Lower leg skin (tissue), 3 donors: ENCODE measurements at regions not wholly inside any gene's neighbourhood (a gene's known extent, or its start where the extent isn't known, plus 50 kb on each side); places are given as distances from the start of the nearest gene placed in this dataset.

ENCODE experiments used
- POLR2A ChIP-seq, 2 donors: fragments of 450-650 bp; IDR thresholded peaks; one replicate each; pipeline ENCODE4 v1.6.1; 2016 to 2017; ENCODE audit warnings: antibody characterized with exemption in 2 of 2, mild to moderate bottlenecking in 1 of 2, moderate library complexity in 1 of 2
- TF ChIP-seq, protein P1 (sequence below), 3 donors: fragments of 450-650 bp; IDR thresholded peaks; one replicate each; pipeline ENCODE4 v1.5.1; 2016; ENCODE audit warnings: antibody characterized with exemption in 3 of 3, mild to moderate bottlenecking in 3 of 3, moderate library complexity in 2 of 3

DNA sequence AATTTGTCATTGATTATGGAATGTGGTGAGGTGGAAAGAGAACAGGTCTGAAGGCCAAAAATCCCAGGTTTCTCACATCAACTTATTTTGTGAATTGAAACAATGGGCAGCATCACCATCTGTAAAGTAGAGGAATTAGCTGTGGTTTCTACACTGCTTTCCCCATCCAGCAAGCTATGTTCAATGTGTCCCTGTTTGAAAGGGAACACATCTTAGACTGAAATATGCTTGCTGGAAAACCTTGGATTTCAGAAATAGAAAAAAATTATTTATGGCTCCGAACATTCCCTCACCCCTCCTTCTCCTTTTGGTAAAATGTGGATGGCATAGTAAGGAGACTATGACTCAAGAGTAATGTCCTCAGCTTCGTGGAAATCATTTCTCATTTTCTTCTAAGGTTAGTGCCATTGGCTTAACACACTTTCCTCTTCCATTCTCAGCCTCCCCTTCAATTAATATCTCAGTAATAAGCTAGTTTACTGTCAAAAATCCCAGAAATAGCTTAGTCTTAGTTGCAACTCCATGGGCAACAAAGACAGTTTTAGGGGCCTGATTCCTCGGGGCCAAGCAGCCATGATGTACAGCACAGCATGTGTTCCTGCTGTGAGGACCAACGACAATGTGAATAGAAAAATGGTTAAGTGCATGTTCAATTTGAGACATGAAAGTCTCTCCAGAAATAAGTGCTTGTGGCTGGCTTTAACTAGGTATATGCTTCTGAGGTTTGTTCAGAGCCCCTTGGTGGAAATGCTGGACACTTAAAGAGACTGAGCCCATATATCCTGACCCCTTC is 205.8 kb upstream of the SLC38A2 start:
- TF ChIP-seq, protein P1, sequence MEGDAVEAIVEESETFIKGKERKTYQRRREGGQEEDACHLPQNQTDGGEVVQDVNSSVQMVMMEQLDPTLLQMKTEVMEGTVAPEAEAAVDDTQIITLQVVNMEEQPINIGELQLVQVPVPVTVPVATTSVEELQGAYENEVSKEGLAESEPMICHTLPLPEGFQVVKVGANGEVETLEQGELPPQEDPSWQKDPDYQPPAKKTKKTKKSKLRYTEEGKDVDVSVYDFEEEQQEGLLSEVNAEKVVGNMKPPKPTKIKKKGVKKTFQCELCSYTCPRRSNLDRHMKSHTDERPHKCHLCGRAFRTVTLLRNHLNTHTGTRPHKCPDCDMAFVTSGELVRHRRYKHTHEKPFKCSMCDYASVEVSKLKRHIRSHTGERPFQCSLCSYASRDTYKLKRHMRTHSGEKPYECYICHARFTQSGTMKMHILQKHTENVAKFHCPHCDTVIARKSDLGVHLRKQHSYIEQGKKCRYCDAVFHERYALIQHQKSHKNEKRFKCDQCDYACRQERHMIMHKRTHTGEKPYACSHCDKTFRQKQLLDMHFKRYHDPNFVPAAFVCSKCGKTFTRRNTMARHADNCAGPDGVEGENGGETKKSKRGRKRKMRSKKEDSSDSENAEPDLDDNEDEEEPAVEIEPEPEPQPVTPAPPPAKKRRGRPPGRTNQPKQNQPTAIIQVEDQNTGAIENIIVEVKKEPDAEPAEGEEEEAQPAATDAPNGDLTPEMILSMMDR (IDR thresholded peaks at IDR 0.05) = no peak
- no peak for TF ChIP-seq POLR2A (IDR thresholded peaks at IDR 0.05)
